ENCODE measurements at regions not wholly inside any gene's neighbourhood (a gene's known extent, or its start where the extent isn't known, plus 50 kb on each side); places are given as distances from the start of the nearest gene placed in this dataset.

DNA sequence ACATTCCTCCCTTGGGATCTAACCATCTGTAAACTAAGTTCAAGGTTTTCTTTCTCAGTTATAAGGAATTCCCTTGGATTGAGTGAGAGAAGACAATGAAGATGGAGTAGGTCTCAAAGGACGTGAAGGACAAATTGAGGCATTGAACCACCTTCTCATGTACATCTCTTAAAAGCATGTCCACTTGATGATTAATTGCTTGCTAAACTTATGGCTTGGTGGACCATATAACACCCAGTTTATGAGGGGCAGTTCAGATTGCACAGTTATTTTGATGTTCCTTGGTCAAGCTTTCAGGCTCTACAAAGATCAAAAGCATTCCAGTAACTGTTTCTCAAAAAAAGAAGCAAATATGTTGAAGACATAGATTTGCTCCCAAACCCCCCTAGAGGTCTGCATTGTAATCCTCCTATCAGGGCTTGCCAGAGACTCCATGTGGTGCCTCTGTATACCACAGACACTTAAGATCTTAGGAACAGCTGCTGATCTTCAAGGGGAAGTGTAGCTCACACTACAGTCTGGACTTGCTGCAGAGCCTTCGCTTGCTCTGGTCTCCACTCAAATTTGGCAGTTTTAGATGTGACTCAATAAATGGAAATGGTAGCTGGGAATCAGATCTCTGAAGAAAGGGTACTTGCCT lies 56.9 kb upstream of the ALDH1A1 start:
- H3K36me3 ChIP-seq (ENCODE audit: low read depth) = no peaks in the 10 kb centered on the region

DNA sequence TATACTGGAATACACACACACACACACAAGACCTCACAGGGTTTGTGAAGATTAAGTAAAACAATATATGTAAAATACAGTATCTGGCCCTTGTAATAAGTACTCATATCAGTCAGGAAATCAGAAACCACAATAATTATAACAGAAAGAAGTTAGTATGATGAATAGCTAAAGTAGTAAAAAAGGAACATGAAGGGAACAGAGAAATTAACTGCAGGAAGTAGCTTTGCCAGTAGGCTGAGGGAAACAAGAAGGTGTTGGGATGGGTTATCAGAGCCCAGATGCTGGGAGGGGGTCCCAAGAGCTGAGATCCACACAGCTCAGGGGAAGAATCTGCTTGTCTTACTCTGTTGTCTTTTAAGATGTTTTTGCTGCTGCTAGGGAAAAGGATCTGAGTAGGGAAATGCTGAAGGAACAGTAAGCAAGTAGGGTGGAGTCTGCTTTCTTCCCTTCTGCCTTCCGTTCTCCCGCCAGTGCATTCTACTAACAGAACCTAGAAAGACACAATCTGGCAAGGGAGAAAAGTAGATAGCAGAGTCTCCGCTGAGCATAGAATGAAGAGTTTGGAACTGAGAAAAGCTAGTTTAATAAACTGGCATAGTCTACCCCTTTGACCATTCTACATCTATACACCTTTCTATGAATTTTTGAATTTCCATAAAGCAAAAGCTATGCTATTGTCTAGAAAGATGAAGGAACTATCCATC lies 55.3 kb upstream of the ALDH1A1 start:
- TF ChIP-seq, protein P1, sequence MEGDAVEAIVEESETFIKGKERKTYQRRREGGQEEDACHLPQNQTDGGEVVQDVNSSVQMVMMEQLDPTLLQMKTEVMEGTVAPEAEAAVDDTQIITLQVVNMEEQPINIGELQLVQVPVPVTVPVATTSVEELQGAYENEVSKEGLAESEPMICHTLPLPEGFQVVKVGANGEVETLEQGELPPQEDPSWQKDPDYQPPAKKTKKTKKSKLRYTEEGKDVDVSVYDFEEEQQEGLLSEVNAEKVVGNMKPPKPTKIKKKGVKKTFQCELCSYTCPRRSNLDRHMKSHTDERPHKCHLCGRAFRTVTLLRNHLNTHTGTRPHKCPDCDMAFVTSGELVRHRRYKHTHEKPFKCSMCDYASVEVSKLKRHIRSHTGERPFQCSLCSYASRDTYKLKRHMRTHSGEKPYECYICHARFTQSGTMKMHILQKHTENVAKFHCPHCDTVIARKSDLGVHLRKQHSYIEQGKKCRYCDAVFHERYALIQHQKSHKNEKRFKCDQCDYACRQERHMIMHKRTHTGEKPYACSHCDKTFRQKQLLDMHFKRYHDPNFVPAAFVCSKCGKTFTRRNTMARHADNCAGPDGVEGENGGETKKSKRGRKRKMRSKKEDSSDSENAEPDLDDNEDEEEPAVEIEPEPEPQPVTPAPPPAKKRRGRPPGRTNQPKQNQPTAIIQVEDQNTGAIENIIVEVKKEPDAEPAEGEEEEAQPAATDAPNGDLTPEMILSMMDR (IDR thresholded peaks at IDR 0.05; ENCODE audit: poor library complexity, severe bottlenecking) = no peak
- Histone ChIP-seq H3K27ac (ENCODE audit: poor library complexity, severe bottlenecking) (no peak overlapping the region), H3K9me3 (ENCODE audit: severe bottlenecking) (no peaks in the 10 kb centered on the region), H3K36me3 (ENCODE audit: low read depth) (no peaks in the 10 kb centered on the region), H3K27me3 (ENCODE audit: insufficient read depth, poor library complexity, severe bottlenecking) (no peaks in the 10 kb centered on the region), H3K4me1 (ENCODE audit: insufficient read depth, poor library complexity, severe bottlenecking) (no peaks in the 10 kb centered on the region), H3K4me3 (ENCODE audit: severe bottlenecking) (no peak overlapping the region)
- ATAC-seq (ENCODE audit: low read depth) = no peak
- no peak for DNase-seq (ENCODE audit: low spot score)

More for the DNA sequence above, 56.9 kb upstream of the ALDH1A1 start:
- H3K9me3 ChIP-seq (ENCODE audit: severe bottlenecking) = no peaks in the 10 kb centered on the region
- no peaks in the 10 kb centered on the region for H3K4me1 ChIP-seq (ENCODE audit: insufficient read depth, poor library complexity, severe bottlenecking)
- TF ChIP-seq, protein P1 (IDR thresholded peaks at IDR 0.05; ENCODE audit: poor library complexity, severe bottlenecking) = no peak
- no peaks in the 10 kb centered on the region for H3K27me3 ChIP-seq (ENCODE audit: insufficient read depth, poor library complexity, severe bottlenecking)
- DNase-seq (ENCODE audit: low spot score) = no peak
- H3K4me3 ChIP-seq (ENCODE audit: severe bottlenecking) = no peak overlapping the region
- no peak overlapping the region for H3K27ac ChIP-seq (ENCODE audit: poor library complexity, severe bottlenecking)
- ATAC-seq (ENCODE audit: low read depth) = no peak

DNA sequence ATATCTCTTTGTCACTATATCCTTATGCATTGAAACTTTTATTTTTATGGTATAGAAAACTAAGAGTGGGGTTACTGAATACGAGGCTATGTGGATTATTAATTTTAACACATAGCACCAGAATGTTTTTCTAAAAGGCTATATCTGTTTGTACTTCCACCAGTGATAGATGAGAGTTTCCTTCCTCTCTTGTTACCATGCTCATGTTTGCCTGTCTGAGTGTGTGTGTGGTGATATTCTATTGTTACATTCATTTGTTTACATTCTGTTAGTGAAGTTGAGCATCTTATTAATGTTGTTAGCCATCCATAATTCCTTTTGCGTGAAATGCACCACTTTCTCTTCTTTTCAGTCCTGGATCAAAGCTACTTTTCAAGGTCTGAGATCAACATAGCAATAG lies 54.1 kb upstream of the ALDH1A1 start:
- Histone ChIP-seq H3K27ac (ENCODE audit: poor library complexity, severe bottlenecking) (no peak overlapping the region), H3K4me1 (ENCODE audit: insufficient read depth, poor library complexity, severe bottlenecking) (no peaks in the 10 kb centered on the region), H3K27me3 (ENCODE audit: insufficient read depth, poor library complexity, severe bottlenecking) (no peaks in the 10 kb centered on the region), H3K9me3 (ENCODE audit: severe bottlenecking) (no peaks in the 10 kb centered on the region), H3K36me3 (ENCODE audit: low read depth) (no peaks in the 10 kb centered on the region), H3K4me3 (ENCODE audit: severe bottlenecking) (no peak overlapping the region)
- TF ChIP-seq, protein P1 (IDR thresholded peaks at IDR 0.05; ENCODE audit: poor library complexity, severe bottlenecking) = no peak
- DNase-seq (ENCODE audit: low spot score) (no peak), ATAC-seq (ENCODE audit: low read depth) (no peak)
